ENCODE measurements at regions not wholly inside any gene's neighbourhood (a gene's known extent, or its start where the extent isn't known, plus 50 kb on each side); places are given as distances from the start of the nearest gene placed in this dataset.

GRCh38 chr15:46580487-46580886, 945.7 kb downstream of the SQOR start:
- Histone ChIP-seq H2BK120ac (ENCODE audit: low read depth, low read length, poor library complexity, severe bottlenecking) (no peak overlapping the region), H3K23ac (ENCODE audit: insufficient read length, low read depth, low read length) (no peak overlapping the region), H3K9me3 (ENCODE audit: control insufficient read depth, low read depth, low read length) (no peaks in the 10 kb centered on the region), H4K91ac (ENCODE audit: insufficient read length, low read depth, low read length) (no peak overlapping the region), H3K4me2 (ENCODE audit: insufficient read depth, insufficient read length, low read length) (no peak overlapping the region), H3K9ac (ENCODE audit: extremely low read depth, insufficient read length, low read length) (no peak overlapping the region), H3K4ac (ENCODE audit: low read depth, low read length) (no peak overlapping the region), H3K56ac (ENCODE audit: insufficient read length, low read depth, low read length) (no peak overlapping the region), H3K23me2 (ENCODE audit: insufficient read length, low read depth, low read length, poor library complexity, severe bottlenecking) (no peaks in the 10 kb centered on the region), H2AFZ (ENCODE audit: low read length) (no peak overlapping the region), H4K20me1 (ENCODE audit: control insufficient read depth, insufficient read depth, insufficient read length) (no peaks in the 10 kb centered on the region), H2AK5ac (ENCODE audit: insufficient read length, low read length) (no peak overlapping the region), H3K18ac (ENCODE audit: insufficient read length, low read depth, low read length) (no peak overlapping the region), H2BK20ac (ENCODE audit: low read depth, low read length, poor library complexity, severe bottlenecking) (no peak overlapping the region), H3K79me2 (ENCODE audit: insufficient read depth, low read length) (no peaks in the 10 kb centered on the region), H4K5ac (ENCODE audit: insufficient read length, low read depth, low read length) (no peak overlapping the region), H2BK15ac (ENCODE audit: low read depth, low read length) (no peak overlapping the region), H2BK5ac (ENCODE audit: insufficient read length, low read length) (no peak overlapping the region), H2BK12ac (ENCODE audit: insufficient read length, low read depth, low read length) (no peak overlapping the region), H3K27ac (ENCODE audit: insufficient read length, low read depth, low read length) (no peak overlapping the region), H4K8ac (replicated peaks; ENCODE audit: insufficient read length, low read depth, low read length) (no peak overlapping the region), H3T11ph (ENCODE audit: low read length) (no peak overlapping the region), H3K14ac (ENCODE audit: insufficient read depth, low read length) (no peak overlapping the region), H3K4me1 (ENCODE audit: insufficient read depth, low read length) (no peaks in the 10 kb centered on the region), H3K79me1 (ENCODE audit: insufficient read depth, low read depth, low read length, poor library complexity, severe bottlenecking) (no peaks in the 10 kb centered on the region), H3K27me3 (ENCODE audit: insufficient read depth, low read length) (no peaks in the 10 kb centered on the region)
- Mint-ChIP-seq H3K4me1 (no peaks in the 10 kb centered on the region), H3K27me3 (ENCODE audit: low read depth) (no peaks in the 10 kb centered on the region; the same call in 1 of the 2 replicates), H3K4me3 (no peak overlapping the region), H3K9me3 (peaks cover 0 to 4% of the 10 kb centered on the region in 2 experiments; a peak in 1 of 5 replicates), H3K36me3 (ENCODE audit: insufficient read depth in 1 of 3, low read depth in 3 of 3) (no peaks in the 10 kb centered on the region; a peak in 1 of 7 replicates), H3K27ac (no peak overlapping the region)
- DNase-seq: no peak
- no peak for TF ChIP-seq CTCF (conservative IDR thresholded peaks at IDR 0.05)
- no CpG with 5 or more reads among the region's 2 CpGs for WGBS (ENCODE audit: extremely low coverage, insufficient read length, low lambda C conversion rate)

Data from H9 (cell line).